ENCODE measurements at regions not wholly inside any gene's neighbourhood (a gene's known extent, or its start where the extent isn't known, plus 50 kb on each side); places are given as distances from the start of the nearest gene placed in this dataset.

DNA sequence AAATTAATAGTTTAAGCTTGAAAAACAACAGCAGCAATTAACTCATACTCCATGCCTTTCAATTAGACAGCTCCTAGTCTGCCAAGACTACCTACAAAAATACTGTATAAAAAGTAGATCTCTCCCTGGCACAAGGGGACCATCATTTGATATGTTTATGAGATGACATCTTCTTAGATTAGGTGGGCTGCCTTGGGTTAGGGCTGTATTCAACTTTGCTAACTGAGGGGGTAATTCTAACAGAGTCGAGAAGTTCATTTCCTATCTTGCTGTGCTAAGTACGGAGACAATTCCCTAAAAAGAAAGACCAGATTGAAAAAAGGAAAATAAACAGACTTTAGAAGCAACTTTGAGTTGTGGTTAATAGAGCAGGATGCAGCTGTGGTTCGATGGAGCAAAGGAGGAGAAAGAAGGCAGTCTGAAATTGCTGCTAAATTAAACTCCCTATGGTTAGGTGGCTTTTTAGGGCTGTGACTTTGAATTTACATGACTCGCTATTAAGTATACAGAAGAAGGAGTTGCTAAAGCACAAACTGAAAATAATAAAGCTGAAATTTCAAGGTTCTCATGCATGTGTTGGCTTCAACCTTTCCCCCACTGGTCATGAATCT is 75.4 kb downstream of the CDC7 start:
- TF ChIP-seq, protein P1, sequence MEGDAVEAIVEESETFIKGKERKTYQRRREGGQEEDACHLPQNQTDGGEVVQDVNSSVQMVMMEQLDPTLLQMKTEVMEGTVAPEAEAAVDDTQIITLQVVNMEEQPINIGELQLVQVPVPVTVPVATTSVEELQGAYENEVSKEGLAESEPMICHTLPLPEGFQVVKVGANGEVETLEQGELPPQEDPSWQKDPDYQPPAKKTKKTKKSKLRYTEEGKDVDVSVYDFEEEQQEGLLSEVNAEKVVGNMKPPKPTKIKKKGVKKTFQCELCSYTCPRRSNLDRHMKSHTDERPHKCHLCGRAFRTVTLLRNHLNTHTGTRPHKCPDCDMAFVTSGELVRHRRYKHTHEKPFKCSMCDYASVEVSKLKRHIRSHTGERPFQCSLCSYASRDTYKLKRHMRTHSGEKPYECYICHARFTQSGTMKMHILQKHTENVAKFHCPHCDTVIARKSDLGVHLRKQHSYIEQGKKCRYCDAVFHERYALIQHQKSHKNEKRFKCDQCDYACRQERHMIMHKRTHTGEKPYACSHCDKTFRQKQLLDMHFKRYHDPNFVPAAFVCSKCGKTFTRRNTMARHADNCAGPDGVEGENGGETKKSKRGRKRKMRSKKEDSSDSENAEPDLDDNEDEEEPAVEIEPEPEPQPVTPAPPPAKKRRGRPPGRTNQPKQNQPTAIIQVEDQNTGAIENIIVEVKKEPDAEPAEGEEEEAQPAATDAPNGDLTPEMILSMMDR (optimal IDR thresholded peaks at IDR 0.05 in 1 of 3, IDR thresholded peaks at IDR 0.05 in 1 of 3, conservative IDR thresholded peaks at IDR 0.05 in 1 of 3; ENCODE audit: extremely low read depth in 1 of 3, insufficient read depth in 2 of 3, low read length in 3 of 3): no peak
- no peak for TF ChIP-seq EZH2 (IDR thresholded peaks at IDR 0.05; ENCODE audit: low read length)

Data from keratinocyte (primary cell).